Urothelium cell line (cell line): ENCODE measurements at regions not wholly inside any gene's neighbourhood (a gene's known extent, or its start where the extent isn't known, plus 50 kb on each side); places are given as distances from the start of the nearest gene placed in this dataset.
A peak's percentile ranks its signal among the peaks of the same experiment; 100 is the strongest.
"Not testable (repeated sequence)": the region's sequence is repeated elsewhere in the genome, so short reads cannot be mapped to it uniquely, and the experiment has no call there.

Experiments
- DNase-seq: peaks from one replicate; pipeline ENCODE4 v3.0.0; 2011; ENCODE audit warnings: low spot score, mixed read lengths
- FAIRE-seq: peaks from 2 replicates; lab custom pipeline; 2011; peaks lifted over from hg19 to GRCh38; lab: Jason Lieb, UNC

DNA sequence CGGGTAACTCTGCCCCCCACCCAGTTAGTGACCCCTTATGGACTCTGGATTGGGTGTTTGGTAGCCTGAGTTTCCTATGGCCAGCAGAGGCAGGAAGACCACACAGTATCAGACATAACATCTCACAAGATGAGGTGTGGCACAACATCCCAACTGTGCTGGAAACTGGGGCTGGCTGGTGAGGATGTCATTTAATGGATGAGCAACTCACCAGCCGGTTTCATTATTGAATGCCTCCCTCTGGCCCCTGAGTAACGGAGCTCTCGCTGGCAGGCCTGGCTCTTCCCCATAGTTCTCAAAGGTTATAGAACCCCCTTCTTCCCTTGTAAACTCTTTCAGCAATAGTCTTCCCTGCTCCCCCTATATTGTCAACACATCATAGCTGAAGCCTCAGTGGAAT is 195.0 kb downstream of the BCL11A start:
- FAIRE-seq (no peak), DNase-seq (no peak)

DNA sequence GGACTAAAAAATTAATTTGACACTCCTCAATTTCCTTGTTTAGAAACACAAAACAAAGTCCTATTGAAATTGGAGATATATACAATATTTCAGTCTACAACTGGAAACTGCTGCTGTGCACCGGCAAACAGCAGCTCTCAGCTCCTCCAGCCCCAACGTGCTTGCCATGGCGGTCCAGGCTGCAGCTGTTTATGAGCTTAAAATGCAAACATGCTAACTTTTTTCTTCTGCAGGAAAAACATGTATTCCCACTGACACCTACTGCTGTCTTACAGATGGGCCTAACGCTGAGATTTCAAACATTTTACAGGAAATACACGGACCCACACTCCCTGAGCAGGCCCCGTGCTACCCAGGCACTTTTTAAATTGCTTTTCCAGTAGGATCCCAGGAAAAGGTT is 195.5 kb downstream of the BCL11A start:
- no peak for DNase-seq

DNA sequence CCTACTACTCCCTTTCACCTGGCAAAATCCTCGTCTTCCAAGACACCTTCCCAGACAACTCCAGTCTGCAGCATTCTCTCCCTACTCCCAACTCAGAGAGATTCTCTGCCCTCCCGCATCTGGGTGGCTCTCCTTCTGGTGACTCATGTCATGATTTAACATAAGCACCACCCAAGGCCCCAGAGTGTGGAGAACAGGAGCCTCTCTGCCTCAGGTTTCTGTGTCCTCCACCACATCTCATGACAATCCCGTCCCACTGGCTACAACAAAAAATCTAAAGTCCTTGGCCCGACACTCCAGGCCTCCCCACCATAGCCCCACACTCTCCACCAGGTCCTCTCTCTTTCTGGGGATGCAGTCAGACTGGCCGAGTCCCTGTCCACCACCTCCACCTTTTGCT is 197.1 kb downstream of the BCL11A start:
- no peak for FAIRE-seq

More for the DNA sequence above, 195.5 kb downstream of the BCL11A start:
- FAIRE-seq, result no peak

DNA sequence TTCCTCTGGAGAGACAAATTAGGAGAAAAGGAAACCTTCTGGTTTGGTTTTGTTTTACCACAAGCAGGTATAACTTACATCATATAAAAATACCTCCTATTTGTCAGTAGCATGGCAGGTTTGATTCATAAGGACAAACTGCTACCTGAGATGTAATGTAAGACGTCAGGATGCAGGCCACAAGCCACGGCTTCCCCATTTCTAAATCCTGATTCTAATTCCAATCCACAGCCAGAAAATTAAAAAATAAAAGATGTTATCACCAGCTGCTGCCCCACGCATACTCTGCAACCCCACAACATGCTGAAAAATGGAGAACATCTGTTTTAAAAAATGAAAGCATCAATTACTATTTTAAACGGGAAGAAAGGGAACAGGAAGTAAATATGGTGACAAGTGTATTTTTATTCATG is 197.6 kb downstream of the BCL11A start:
- no peak for FAIRE-seq
- no peak for DNase-seq

More for the DNA sequence above, 197.1 kb downstream of the BCL11A start:
- no peak for DNase-seq

DNA sequence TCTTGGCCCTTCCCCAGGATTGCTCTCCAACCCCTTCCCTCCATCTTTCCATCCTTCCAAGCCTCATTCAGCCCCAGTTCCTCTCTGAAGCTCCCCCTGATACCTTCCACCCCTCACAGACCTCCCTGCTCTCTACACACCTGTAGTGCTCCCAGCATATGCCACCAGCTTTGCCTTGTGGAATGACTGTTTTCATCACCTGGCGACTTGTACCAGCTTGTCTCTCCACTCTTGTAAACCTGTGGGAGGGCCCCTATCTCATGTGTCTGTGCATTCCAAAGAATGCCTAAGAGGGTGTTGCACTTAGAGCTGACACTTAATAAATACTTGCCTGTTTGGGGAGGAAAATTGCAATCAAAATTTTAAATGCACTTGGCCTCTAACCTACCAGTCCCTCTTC is 198.7 kb downstream of the BCL11A start:
- FAIRE-seq (no peak), DNase-seq (no peak)

DNA sequence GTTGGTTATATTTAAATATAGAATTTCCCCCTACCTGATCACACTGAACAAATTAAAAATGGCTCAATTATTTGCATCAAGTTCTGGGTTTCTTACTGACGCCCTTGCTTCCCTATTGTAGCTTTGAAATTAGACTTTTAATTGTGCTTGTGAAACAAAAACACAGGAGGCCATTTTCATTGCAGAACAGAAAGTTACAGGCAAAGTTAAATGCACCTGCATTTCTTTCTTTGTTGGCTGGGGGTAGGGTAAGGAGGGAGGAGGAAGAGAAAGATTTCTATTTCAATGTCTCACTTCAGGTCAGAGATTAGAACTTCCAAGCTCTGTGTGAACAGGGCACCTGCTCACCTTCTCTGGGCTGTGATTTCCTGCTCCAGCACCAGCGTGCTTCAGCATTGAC is 199.6 kb downstream of the BCL11A start:
- no peak for DNase-seq
- no peak for FAIRE-seq

DNA sequence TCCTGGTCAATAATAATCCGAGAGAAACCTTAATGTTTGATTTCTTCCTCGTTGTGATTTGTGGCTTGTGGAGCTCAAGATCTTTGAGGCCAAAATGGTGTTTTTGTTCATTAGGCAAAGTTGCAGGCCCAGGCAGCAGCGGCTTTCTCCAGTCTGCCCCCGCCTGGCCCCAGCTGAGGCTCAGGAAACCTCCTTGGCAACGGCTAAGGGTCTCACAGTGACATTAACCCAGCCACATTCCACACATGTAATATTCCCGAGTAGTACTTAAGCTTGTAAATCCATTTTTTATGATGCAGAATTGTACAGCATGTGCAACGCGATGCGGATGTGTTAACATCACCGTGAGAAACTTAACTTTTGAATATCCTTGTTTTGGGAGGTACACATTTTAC is 200.1 kb downstream of the BCL11A start:
- no peak for DNase-seq
- FAIRE-seq, result no peak

DNA sequence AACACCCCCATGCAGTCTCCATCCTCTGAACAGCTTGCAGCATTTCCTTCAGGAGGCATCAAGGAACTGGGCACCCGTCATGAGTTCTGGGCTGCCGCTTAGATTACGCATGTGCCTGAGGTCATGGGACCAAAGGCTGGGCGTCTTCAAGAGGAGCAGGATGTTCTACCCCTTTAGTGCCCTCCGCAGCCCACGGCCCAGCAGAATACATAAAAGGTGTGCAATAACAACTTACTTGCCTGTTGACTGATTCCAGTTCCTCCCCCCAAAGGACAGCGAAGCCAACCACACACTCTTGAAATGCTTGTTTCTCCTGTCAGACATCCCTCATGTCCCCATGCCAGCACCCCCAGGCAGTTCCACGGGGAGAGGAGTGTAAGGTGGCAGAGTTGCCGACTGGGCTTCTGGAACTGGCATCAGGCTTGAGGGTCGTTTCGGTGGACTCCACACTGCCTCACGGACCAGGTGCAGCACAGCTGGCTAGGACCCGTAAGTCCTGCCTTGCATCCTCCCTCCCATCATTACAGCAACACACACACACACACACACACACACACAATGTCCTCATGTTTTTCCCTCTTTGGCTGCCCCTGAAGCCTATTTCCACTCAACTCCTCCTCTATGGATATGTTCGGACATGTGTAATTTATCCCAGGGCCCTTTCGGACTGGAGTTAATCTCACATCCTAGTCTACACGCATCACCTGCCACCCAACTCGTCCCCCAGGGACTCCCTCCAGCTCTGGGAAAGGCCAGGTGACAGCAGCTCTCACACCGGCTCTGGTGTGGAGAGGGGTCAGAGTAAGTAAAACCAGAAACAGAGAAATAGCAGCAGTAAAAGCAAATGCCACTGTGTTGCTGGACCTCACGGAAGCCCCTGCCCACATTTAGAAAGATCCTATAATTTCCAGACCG is 200.7 kb downstream of the BCL11A start:
- DNase-seq (no peak), FAIRE-seq (peak; percentile 63)

DNA sequence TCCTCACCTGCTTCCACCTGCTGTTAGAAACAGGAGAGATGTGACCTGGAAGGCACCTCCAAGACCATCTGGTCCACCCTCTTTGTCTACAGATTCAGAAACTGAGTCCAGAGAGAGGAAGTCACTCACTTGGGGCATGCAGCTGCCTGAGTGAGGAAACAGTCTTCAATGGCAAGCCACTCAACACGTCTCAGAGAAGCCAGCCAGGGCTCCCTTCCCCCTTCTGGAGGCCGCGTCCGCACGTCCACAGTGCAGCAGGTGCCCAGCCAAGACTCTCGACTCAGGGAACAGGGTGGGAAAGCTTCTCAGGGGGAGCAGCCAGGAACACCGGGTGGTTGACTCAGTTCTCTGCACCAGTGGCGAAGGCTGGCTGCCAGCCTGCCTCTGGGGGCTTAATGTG is 201.7 kb downstream of the BCL11A start:
- no peak for DNase-seq
- no peak for FAIRE-seq

DNA sequence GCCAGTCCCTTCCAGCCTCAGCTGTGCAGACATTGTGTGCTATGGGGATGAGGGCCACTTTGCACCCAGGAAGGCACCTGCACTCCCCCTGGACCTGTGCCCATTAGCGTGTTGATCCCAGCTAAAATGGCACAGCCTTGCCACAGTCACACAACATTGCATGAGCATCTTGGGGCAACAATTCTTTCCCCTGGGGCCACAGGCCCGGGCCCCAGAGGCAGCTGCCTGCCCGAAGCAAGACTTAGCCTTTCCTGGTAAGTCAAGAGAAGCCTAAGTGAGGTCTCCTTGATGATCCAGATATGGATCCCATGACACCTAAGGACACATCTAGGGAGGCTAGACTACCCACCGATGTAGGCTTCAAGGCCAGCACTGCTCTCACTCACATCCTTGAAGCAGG is 202.1 kb downstream of the BCL11A start:
- FAIRE-seq (no peak), DNase-seq (no peak)

DNA sequence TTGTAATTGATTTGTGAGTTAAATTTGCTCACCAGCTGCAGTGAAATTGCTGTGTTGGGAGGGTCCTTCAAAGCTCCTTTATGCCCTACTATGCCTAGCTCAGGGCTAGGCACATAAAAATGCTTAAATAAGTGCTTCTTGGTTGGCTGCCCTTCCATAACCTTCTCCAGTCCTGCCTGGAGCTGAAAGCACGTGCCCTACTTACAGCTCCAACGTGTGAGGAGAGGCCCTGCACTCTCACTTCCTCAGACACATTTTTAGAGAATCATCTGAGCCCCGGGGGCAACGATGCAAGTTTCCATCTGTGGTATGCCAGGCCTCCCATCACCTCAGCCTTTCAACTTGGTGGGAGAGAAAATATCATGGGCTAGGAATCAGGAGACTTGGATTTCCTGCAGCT is 202.7 kb downstream of the BCL11A start:
- no peak for DNase-seq
- FAIRE-seq, result no peak

DNA sequence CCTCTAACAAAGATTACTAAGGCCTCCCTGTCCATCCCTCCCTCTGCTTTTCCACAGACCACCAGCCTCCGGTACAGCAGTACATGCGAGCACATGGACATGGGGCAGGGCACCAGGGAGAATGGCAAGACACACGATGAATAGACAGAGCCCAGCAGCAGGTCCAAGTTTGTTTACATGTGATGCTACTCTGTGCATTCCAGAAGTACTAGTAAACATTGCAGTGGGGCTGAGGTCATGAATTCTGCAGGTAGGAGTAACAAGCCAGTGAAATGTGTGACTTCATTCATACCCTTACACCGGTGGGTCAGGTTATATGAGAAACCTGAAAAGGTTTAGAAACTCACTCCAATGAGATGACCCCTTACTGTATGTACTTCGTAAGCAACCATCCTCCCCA is 205.7 kb downstream of the BCL11A start:
- peak; percentile 55 for FAIRE-seq

DNA sequence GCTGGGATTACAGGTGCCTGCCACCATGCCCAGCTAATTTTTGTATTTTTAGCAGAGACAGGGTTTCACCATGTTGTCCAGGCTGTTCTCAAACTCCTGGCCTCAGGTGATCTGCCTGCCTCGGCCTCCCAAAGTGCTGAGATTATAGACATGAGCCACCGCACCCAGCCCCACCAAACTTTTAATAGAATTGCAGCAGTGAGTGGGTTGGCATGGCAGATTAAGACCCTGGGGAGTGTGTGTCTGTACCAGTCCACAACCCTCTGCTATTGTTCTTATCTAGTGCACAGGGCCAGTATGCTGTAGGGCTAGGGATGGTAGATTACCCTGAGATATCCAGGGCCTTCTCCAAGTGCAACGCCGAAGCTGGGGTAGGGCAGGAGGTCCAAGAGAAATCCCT is 211.0 kb downstream of the BCL11A start:
- FAIRE-seq, DNase-seq: not testable (repeated sequence)

More for the DNA sequence above, 205.7 kb downstream of the BCL11A start:
- peak; percentile 40 for DNase-seq

DNA sequence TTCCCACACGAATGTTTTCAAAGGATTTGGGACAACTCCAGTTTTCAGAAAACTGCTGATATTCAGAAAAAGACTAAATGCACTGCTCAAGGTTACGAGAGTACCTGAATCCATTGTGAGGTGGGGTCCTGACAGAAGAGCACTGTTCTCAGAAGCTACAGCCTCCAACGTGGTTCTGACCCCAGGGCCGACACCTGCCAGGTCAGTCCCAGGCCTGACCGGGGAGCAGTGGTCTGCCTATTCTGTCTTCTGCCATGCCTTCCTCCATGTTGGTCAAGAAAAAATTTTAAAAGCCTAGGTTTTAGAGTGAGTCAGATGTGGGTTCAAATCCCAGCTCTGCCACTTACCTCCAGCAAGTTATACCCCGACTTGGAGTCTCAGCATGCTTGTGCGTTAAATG is 212.3 kb downstream of the BCL11A start:
- DNase-seq, result no peak
- FAIRE-seq, result no peak

DNA sequence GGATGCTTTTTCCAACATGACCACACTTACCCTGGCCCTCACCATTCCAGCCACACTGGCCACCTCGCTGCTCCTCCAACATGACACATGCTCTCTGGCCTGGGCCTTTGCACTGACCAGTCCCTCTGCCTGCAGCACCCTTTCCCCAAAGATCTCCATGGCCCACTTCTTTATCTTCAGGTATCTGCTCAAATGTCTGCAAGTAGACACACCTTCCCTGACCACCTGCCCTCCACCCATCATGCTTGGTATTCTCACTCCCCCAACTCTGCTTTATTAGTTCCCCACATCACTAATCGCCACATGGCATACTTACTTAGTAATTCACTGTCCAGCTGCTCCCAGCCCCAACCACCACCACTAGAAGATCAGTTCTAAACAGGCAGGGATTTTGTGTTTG is 214.2 kb downstream of the BCL11A start:
- DNase-seq, result no peak
- no peak for FAIRE-seq

DNA sequence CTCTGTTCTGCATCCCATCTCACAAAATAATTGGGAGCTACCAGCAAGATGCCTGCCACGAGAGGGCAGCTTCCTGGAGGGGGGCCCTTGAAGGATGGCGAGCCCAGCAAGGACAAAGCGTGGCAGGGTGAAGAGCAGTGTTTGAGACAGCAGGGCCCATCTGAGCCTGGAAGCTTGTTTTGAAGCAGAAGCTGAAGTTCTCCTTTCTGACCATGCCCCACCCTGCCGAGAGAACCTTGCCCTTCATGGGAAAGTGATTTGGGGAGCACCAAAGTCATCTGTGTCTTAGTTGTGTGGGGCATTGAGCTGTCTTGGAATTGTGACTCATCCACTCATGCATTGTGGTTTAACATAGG is 216.3 kb downstream of the BCL11A start:
- DNase-seq (no peak), FAIRE-seq (no peak)

DNA sequence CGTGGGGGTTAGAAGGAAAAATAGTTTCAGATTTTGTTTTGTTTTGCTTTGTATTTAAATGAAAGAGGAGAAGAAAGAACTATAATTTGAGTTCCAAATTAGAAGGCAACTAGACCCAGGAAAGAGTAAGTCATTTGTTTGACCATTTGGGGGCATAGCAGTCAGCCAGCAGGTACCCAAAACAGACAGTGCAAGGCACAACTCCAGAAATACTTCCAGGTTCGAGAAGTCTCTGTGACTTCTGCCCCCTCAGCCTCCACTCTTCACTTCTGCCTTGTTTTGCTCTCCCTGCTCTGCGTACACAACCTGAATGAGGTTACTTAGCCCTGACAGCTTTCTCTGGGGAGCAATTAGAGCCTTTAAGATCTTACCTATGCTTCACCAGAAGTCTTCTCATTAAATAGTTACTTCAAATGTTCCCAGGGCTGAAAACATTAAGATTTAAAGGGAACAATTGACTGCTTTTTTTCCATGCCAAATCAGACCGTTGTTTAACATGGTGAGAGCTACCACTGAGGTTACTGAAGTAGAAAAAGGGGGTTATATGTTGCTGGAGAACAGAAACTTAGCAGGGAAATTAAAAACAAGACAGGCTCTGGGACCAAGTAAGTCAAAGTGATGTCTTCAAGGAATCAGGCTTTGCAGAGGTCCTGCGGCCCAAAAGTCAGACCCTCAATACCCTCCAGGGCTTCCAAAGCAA is 216.9 kb downstream of the BCL11A start:
- DNase-seq (no peak), FAIRE-seq (no peak)

DNA sequence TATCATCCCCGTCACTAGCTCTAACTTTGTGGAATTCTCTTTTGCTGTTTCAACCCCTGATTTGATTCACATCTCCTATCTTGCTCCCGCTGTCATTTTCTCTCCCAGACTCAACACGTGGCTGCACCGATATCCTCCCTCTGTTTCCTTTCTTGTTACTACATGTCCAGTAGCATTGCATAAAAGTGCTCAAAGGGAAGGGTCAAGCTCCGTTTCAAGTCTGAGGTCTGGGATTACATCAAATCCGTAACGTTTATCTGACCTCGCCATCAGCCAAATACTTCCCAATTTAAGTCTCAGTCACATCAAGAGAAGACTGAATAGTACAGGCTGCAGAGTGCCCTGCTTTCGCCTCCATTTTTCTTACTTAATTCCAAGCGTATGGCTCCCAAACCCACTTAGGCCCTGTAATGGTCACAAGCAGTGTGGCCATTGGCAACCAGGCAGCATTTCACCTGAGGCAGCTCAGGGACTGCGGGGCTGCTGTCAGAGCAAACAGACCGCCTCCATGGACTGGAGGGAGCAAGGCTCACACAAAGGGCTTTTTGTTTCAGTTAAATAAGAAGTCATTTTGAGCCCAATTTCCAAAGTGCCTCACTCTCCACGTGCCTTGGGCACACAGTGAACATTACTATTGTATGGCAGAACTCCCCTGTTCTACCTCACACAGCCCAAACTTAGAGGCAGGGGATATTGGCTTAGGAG is 217.8 kb downstream of the BCL11A start:
- no peak for FAIRE-seq
- DNase-seq, result no peak

DNA sequence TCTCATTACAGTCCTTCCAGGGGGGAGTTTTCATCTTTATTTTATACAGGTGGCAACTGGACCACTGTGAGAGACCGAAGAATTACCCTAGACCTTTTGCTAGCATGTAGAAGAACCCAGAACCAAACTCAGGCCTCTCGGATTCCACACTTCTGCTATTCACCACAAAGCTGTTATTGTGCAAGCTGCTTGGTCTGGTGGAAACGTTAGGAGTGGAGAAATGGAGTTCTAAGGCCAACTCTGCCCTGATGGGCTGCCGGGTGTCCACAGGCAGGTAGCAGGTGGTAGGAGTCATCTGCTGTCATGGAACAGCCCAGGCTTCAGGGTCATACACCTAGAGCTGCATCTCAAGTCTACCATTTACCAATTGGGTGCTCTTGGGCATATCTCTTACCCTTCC is 218.8 kb downstream of the BCL11A start:
- FAIRE-seq, result no peak

DNA sequence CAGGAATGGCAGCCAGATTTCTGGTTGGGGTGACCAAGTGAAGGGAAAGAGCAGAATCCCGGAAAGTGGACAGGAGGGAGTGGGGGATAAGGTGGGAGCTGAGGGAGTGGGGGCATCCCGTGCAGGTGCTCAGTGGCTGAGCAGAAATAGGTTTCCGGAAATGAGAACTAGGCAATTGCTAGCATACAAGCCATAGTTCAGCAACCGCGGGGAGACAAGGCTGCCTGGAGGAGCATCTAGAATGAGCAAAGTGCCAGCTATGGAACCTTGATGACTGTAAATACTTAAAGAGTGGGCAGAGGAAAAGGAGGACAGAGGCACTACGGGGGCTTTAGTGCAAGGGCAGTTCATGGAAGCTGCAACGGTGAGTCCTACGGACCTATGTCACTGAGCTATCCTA is 220.2 kb downstream of the BCL11A start:
- DNase-seq, result no peak
- FAIRE-seq, result no peak

More for the DNA sequence above, 218.8 kb downstream of the BCL11A start:
- DNase-seq, result no peak

DNA sequence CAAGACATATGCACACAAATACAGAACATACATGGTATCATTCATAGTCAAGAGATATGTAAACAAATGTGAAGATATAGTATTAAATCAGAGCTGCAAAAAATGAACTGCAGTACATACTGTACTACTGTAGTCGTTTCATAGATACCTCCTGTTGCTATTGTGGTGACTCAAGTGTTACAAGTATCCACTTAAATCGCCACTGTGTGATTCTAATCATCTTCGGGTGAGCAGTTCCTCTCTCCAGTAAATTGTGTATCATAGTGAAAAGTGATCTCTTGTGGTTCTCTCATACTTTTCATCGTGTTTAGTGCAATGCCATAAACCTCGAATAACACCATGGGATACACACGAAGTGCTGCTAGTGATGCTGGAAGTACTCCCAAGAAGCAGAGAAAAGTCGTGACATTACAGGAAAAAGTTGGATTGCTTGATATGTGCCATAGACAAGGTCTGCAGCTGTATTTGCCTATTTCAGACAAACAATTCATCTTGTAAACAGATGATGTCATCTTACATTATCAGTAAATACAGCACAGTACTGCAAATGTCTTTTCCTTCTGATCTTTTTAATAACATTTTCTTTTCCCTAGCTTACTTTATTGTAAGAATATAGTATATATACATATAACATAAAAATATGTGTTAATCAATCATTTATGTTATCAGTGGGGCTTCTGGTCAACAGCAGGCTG is 222.2 kb downstream of the BCL11A start:
- DNase-seq (no peak), FAIRE-seq (no peak)
